ENCODE measurements at regions not wholly inside any gene's neighbourhood (a gene's known extent, or its start where the extent isn't known, plus 50 kb on each side); places are given as distances from the start of the nearest gene placed in this dataset.

DNA sequence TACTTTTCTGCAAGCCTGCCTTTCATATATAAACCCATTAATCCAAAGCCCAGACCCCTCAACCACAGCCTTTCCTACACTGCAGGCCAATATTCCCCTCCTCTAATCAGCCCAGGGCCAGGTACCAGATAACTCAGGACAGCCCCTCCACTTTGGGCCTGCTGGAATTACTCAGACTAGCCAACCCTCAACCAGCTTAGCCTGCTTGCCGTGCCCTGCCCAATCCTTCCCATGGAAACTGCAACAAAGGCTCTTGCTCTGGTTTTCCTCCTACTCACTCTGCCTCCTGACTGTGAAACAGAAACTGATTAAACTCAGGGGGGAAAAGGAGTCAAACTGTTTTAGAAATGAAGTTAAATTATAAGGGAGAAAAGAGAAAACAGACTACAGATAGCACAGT, 248.1 kb downstream of the KLF13 start:
- POLR2A ChIA-PET = no interaction called here
- H3K27me3 ChIP-seq (replicated peaks in 2 of 5; ENCODE audit: control insufficient read depth in 4 of 5, insufficient read depth in 5 of 5, low read length in 4 of 5) = peaks cover 0 to 3% (median 0%) of the 10 kb centered on the region in 5 experiments
- H3K4me3 ChIP-seq (ENCODE audit: control insufficient read depth in 1 of 7, extremely low read depth in 1 of 7, insufficient read depth in 4 of 7, low read depth in 2 of 7, low read length in 6 of 7) = no peak overlapping the region
- CTCF ChIA-PET = no interaction called here
- no peaks in the 10 kb centered on the region for H3K9me3 ChIP-seq (ENCODE audit: control extremely low read depth in 1 of 5, control insufficient read depth in 4 of 5, insufficient read depth in 2 of 5, low read depth in 1 of 5, low read length in 4 of 5)
- H3K36me3 ChIP-seq (ENCODE audit: control insufficient read depth in 4 of 4, insufficient read depth in 4 of 4, low read length in 3 of 4) = no peaks in the 10 kb centered on the region
- no CpG with 5 or more reads among the region's 1 CpG for WGBS (ENCODE audit: insufficient coverage)
- H3K4me1 ChIP-seq (ENCODE audit: control extremely low read depth in 1 of 4, control insufficient read depth in 4 of 4, insufficient read depth in 4 of 4, low read length in 3 of 4) = no peaks in the 10 kb centered on the region
- no peak overlapping the region for H3K27ac ChIP-seq (ENCODE audit: insufficient read depth in 1 of 2, low read depth in 1 of 2, low read length in 2 of 2, poor library complexity in 1 of 2, severe bottlenecking in 2 of 2)
- no peak for DNase-seq

GRCh38 chr15:31577108-31577507, 250.5 kb downstream of the KLF13 start:
- H3K27me3 ChIP-seq (replicated peaks in 2 of 5; ENCODE audit: control insufficient read depth in 4 of 5, insufficient read depth in 5 of 5, low read length in 4 of 5) = peaks cover 0 to 3% (median 0%) of the 10 kb centered on the region in 5 experiments
- ChIA-PET CTCF (no interaction called here), POLR2A (no interaction called here)
- no peaks in the 10 kb centered on the region for H3K4me1 ChIP-seq (ENCODE audit: control extremely low read depth in 1 of 4, control insufficient read depth in 4 of 4, insufficient read depth in 4 of 4, low read length in 3 of 4)
- H3K36me3 ChIP-seq (ENCODE audit: control insufficient read depth in 4 of 4, insufficient read depth in 4 of 4, low read length in 3 of 4) = no peaks in the 10 kb centered on the region
- 84% methylated on average over 5 of the region's 5 CpGs for WGBS (ENCODE audit: insufficient coverage)
- H3K9me3 ChIP-seq (ENCODE audit: control extremely low read depth in 1 of 5, control insufficient read depth in 4 of 5, insufficient read depth in 2 of 5, low read depth in 1 of 5, low read length in 4 of 5) = peaks cover 0 to 7% (median 4%) of the 10 kb centered on the region in 5 experiments
- no peak for DNase-seq
- H3K4me3 ChIP-seq (ENCODE audit: control insufficient read depth in 1 of 7, extremely low read depth in 1 of 7, insufficient read depth in 4 of 7, low read depth in 2 of 7, low read length in 6 of 7) = no peak overlapping the region
- H3K27ac ChIP-seq (ENCODE audit: insufficient read depth in 1 of 2, low read depth in 1 of 2, low read length in 2 of 2, poor library complexity in 1 of 2, severe bottlenecking in 2 of 2) = no peak overlapping the region

DNA sequence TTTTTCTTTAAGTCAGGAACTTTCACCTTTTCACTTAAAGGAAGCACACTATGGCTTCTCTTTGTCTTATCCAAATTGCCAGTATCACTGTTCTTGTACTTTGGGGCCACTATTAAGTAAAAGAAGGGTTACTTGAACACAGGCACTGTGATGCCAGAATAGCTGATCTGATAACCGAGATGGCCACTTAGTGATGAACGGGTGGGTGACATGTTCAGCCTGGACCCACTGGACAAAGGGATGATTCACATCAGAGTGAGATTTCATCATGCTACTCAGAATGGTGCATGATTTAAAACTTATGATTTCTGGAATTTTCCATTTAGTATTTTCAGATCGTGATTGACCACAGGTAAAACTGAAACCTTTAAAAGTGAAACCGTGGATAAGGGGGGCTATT, 252.6 kb downstream of the KLF13 start:
- H3K36me3 ChIP-seq (ENCODE audit: control insufficient read depth in 4 of 4, insufficient read depth in 4 of 4, low read length in 3 of 4) = no peaks in the 10 kb centered on the region
- DNase-seq = no peak
- ChIA-PET CTCF (no interaction called here), POLR2A (no interaction called here)
- whole genome bisulfite sequencing (ENCODE audit: insufficient coverage) = 100% methylated on average over 2 of the region's 4 CpGs
- peaks cover 0 to 7% (median 4%) of the 10 kb centered on the region in 5 experiments for H3K9me3 ChIP-seq (ENCODE audit: control extremely low read depth in 1 of 5, control insufficient read depth in 4 of 5, insufficient read depth in 2 of 5, low read depth in 1 of 5, low read length in 4 of 5)
- H3K27me3 ChIP-seq (replicated peaks in 2 of 5; ENCODE audit: control insufficient read depth in 4 of 5, insufficient read depth in 5 of 5, low read length in 4 of 5) = peaks cover 0 to 3% (median 0%) of the 10 kb centered on the region in 5 experiments
- H3K4me3 ChIP-seq (ENCODE audit: control insufficient read depth in 1 of 7, extremely low read depth in 1 of 7, insufficient read depth in 4 of 7, low read depth in 2 of 7, low read length in 6 of 7) = no peak overlapping the region
- no peak overlapping the region for H3K27ac ChIP-seq (ENCODE audit: insufficient read depth in 1 of 2, low read depth in 1 of 2, low read length in 2 of 2, poor library complexity in 1 of 2, severe bottlenecking in 2 of 2)
- H3K4me1 ChIP-seq (ENCODE audit: control extremely low read depth in 1 of 4, control insufficient read depth in 4 of 4, insufficient read depth in 4 of 4, low read length in 3 of 4) = peaks cover 0 to 5% (median 1%) of the 10 kb centered on the region in 4 experiments

GRCh38 chr15:31579976-31580375, 253.3 kb downstream of the KLF13 start:
- ChIA-PET CTCF (no interaction called here), POLR2A (no interaction called here)
- Histone ChIP-seq H3K27me3 (replicated peaks in 2 of 5; ENCODE audit: control insufficient read depth in 4 of 5, insufficient read depth in 5 of 5, low read length in 4 of 5) (peaks cover 0 to 3% (median 0%) of the 10 kb centered on the region in 5 experiments), H3K36me3 (ENCODE audit: control insufficient read depth in 4 of 4, insufficient read depth in 4 of 4, low read length in 3 of 4) (no peaks in the 10 kb centered on the region), H3K4me3 (ENCODE audit: control insufficient read depth in 1 of 7, extremely low read depth in 1 of 7, insufficient read depth in 4 of 7, low read depth in 2 of 7, low read length in 6 of 7) (no peak overlapping the region), H3K4me1 (ENCODE audit: control extremely low read depth in 1 of 4, control insufficient read depth in 4 of 4, insufficient read depth in 4 of 4, low read length in 3 of 4) (peaks cover 0 to 5% (median 1%) of the 10 kb centered on the region in 4 experiments), H3K27ac (ENCODE audit: insufficient read depth in 1 of 2, low read depth in 1 of 2, low read length in 2 of 2, poor library complexity in 1 of 2, severe bottlenecking in 2 of 2) (no peak overlapping the region), H3K9me3 (ENCODE audit: control extremely low read depth in 1 of 5, control insufficient read depth in 4 of 5, insufficient read depth in 2 of 5, low read depth in 1 of 5, low read length in 4 of 5) (peaks cover 0 to 7% (median 4%) of the 10 kb centered on the region in 5 experiments)
- 100% methylated on average over 2 of the region's 2 CpGs for WGBS (ENCODE audit: insufficient coverage)
- DNase-seq = no peak

DNA sequence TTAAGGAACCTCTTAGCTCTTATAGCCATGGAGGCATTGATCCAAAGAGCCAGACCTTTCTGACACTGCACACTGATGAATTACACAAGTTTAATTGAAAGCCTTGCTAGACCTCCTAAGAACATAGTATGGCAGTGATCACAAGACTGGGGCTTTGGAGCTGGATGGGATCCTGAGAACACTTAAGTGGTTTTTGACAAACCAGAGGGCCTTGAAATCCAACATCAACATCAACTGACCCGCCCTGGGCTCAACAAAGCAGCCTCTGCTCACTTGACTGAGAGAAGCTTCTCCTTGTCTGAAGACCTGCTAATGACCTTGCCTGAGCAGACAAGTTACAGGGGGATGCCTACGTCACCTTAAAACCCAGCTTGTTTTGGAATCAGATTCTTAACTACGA, 257.6 kb downstream of the KLF13 start:
- no peak overlapping the region for H3K4me3 ChIP-seq (ENCODE audit: control insufficient read depth in 1 of 7, extremely low read depth in 1 of 7, insufficient read depth in 4 of 7, low read depth in 2 of 7, low read length in 6 of 7)
- H3K9me3 ChIP-seq (ENCODE audit: control extremely low read depth in 1 of 5, control insufficient read depth in 4 of 5, insufficient read depth in 2 of 5, low read depth in 1 of 5, low read length in 4 of 5) = peaks cover 0 to 7% (median 4%) of the 10 kb centered on the region in 5 experiments
- ChIA-PET CTCF (interaction anchor here (0.9 kb wide), 1 partner anchor 13 kb away, joined by 3 read pairs; no protein-coding TSS in a partner anchor), POLR2A (no interaction called here)
- no peak for DNase-seq
- H3K4me1 ChIP-seq (ENCODE audit: control extremely low read depth in 1 of 4, control insufficient read depth in 4 of 4, insufficient read depth in 4 of 4, low read length in 3 of 4) = peaks cover 0 to 5% (median 1%) of the 10 kb centered on the region in 4 experiments
- no peak overlapping the region for H3K27ac ChIP-seq (ENCODE audit: insufficient read depth in 1 of 2, low read depth in 1 of 2, low read length in 2 of 2, poor library complexity in 1 of 2, severe bottlenecking in 2 of 2)
- H3K36me3 ChIP-seq (ENCODE audit: control insufficient read depth in 4 of 4, insufficient read depth in 4 of 4, low read length in 3 of 4) = no peaks in the 10 kb centered on the region
- peaks cover 0 to under 1% (median 0%) of the 10 kb centered on the region in 5 experiments for H3K27me3 ChIP-seq (replicated peaks in 2 of 5; ENCODE audit: control insufficient read depth in 4 of 5, insufficient read depth in 5 of 5, low read length in 4 of 5)
- 100% methylated on average over 3 of the region's 3 CpGs for WGBS (ENCODE audit: insufficient coverage)

GRCh38 chr15:31585240-31585639, 258.6 kb downstream of the KLF13 start:
- Histone ChIP-seq H3K27me3 (replicated peaks in 2 of 5; ENCODE audit: control insufficient read depth in 4 of 5, insufficient read depth in 5 of 5, low read length in 4 of 5) (no peaks in the 10 kb centered on the region), H3K27ac (ENCODE audit: insufficient read depth in 1 of 2, low read depth in 1 of 2, low read length in 2 of 2, poor library complexity in 1 of 2, severe bottlenecking in 2 of 2) (no peak overlapping the region), H3K4me3 (ENCODE audit: control insufficient read depth in 1 of 7, extremely low read depth in 1 of 7, insufficient read depth in 4 of 7, low read depth in 2 of 7, low read length in 6 of 7) (no peak overlapping the region), H3K36me3 (ENCODE audit: control insufficient read depth in 4 of 4, insufficient read depth in 4 of 4, low read length in 3 of 4) (no peaks in the 10 kb centered on the region), H3K9me3 (ENCODE audit: control extremely low read depth in 1 of 5, control insufficient read depth in 4 of 5, insufficient read depth in 2 of 5, low read depth in 1 of 5, low read length in 4 of 5) (peaks cover 0 to 7% (median 4%) of the 10 kb centered on the region in 5 experiments), H3K4me1 (ENCODE audit: control extremely low read depth in 1 of 4, control insufficient read depth in 4 of 4, insufficient read depth in 4 of 4, low read length in 3 of 4) (peaks cover 0 to 5% (median 1%) of the 10 kb centered on the region in 4 experiments)
- ChIA-PET POLR2A (no interaction called here), CTCF (no interaction called here)
- 96% methylated on average over 5 of the region's 9 CpGs for WGBS (ENCODE audit: insufficient coverage)
- no peak for DNase-seq

GRCh38 chr15:31586841-31587240, 260.2 kb downstream of the KLF13 start:
- WGBS (ENCODE audit: insufficient coverage) = 96% methylated on average over 4 of the region's 4 CpGs

More at GRCh38 chr15:31586841-31587240, 260.2 kb downstream of the KLF13 start:
- no peaks in the 10 kb centered on the region for H3K27me3 ChIP-seq (replicated peaks in 2 of 5; ENCODE audit: control insufficient read depth in 4 of 5, insufficient read depth in 5 of 5, low read length in 4 of 5)
- H3K36me3 ChIP-seq (ENCODE audit: control insufficient read depth in 4 of 4, insufficient read depth in 4 of 4, low read length in 3 of 4) = no peaks in the 10 kb centered on the region
- H3K27ac ChIP-seq (ENCODE audit: insufficient read depth in 1 of 2, low read depth in 1 of 2, low read length in 2 of 2, poor library complexity in 1 of 2, severe bottlenecking in 2 of 2) = no peak overlapping the region
- H3K4me1 ChIP-seq (ENCODE audit: control extremely low read depth in 1 of 4, control insufficient read depth in 4 of 4, insufficient read depth in 4 of 4, low read length in 3 of 4) = peaks cover 0 to 5% (median 1%) of the 10 kb centered on the region in 4 experiments
- peaks cover 0 to 2% (median 0%) of the 10 kb centered on the region in 5 experiments for H3K9me3 ChIP-seq (ENCODE audit: control extremely low read depth in 1 of 5, control insufficient read depth in 4 of 5, insufficient read depth in 2 of 5, low read depth in 1 of 5, low read length in 4 of 5)
- ChIA-PET POLR2A (no interaction called here), CTCF (no interaction called here)
- DNase-seq = no peak
- H3K4me3 ChIP-seq (ENCODE audit: control insufficient read depth in 1 of 7, extremely low read depth in 1 of 7, insufficient read depth in 4 of 7, low read depth in 2 of 7, low read length in 6 of 7) = no peak overlapping the region
